ENCODE measurements at regions not wholly inside any gene's neighbourhood (a gene's known extent, or its start where the extent isn't known, plus 50 kb on each side); places are given as distances from the start of the nearest gene placed in this dataset.

- Histone ChIP-seq H3K9me3 (no peaks in the 10 kb centered on the region), H3K4me3 (no peak overlapping the region), H3K27ac (no peak overlapping the region), H3K36me3 (no peaks in the 10 kb centered on the region), H3K4me1 (replicated peaks) (no peaks in the 10 kb centered on the region), H3K27me3 (replicated peaks; ENCODE audit: insufficient read depth) (no peaks in the 10 kb centered on the region)
- intact Hi-C loops (cut with DNase I), result no loop called here
- WGBS, result 93% methylated on average over 6 of the region's 6 CpGs
- no peak for DNase-seq (ENCODE audit: low spot score)
- no peak for TF ChIP-seq POLR2AphosphoS5 (IDR thresholded peaks at IDR 0.05)
- TF ChIP-seq POLR2A (IDR thresholded peaks at IDR 0.05), result no peak
- TF ChIP-seq CTCF (IDR thresholded peaks at IDR 0.05), result no peak
Measured at GRCh38 chr2:105598829-105599698, 145.6 kb upstream of the NCK2 start.

- no peak for TF ChIP-seq CTCF (IDR thresholded peaks at IDR 0.05)
- no peak for TF ChIP-seq POLR2AphosphoS5 (IDR thresholded peaks at IDR 0.05)
- TF ChIP-seq POLR2A (IDR thresholded peaks at IDR 0.05), result no peak
- DNase-seq (ENCODE audit: low spot score), result no peak
- H3K36me3 ChIP-seq, result no peaks in the 10 kb centered on the region
- H3K9me3 ChIP-seq, result no peaks in the 10 kb centered on the region
- H3K4me1 ChIP-seq (replicated peaks), result no peaks in the 10 kb centered on the region
- intact Hi-C loops (cut with DNase I), result no loop called here
- no peak overlapping the region for H3K27ac ChIP-seq
- no peak overlapping the region for H3K4me3 ChIP-seq
- H3K27me3 ChIP-seq (replicated peaks; ENCODE audit: insufficient read depth), result no peaks in the 10 kb centered on the region
- 90% methylated on average over 10 of the region's 10 CpGs for WGBS
Measured at GRCh38 chr2:105597806-105598803, 146.6 kb upstream of the NCK2 start.

- no peak for DNase-seq (ENCODE audit: low spot score)
- Histone ChIP-seq H3K4me1 (replicated peaks) (no peaks in the 10 kb centered on the region), H3K27ac (no peak overlapping the region), H3K9me3 (no peaks in the 10 kb centered on the region), H3K27me3 (replicated peaks; ENCODE audit: insufficient read depth) (no peaks in the 10 kb centered on the region), H3K4me3 (no peak overlapping the region), H3K36me3 (no peaks in the 10 kb centered on the region)
- 96% methylated on average over 15 of the region's 15 CpGs for WGBS
- intact Hi-C loops (cut with DNase I), result no loop called here
- no peak for TF ChIP-seq CTCF (IDR thresholded peaks at IDR 0.05)
- TF ChIP-seq POLR2AphosphoS5 (IDR thresholded peaks at IDR 0.05), result no peak
- no peak for TF ChIP-seq POLR2A (IDR thresholded peaks at IDR 0.05)
Measured at GRCh38 chr2:105597011-105597805, 147.5 kb upstream of the NCK2 start.

GRCh38 chr2:105596411-105596921 lies 148.2 kb upstream of the NCK2 start:
- no peaks in the 10 kb centered on the region for H3K9me3 ChIP-seq
- H3K4me1 ChIP-seq (replicated peaks), result no peaks in the 10 kb centered on the region
- WGBS, result 93% methylated on average over 6 of the region's 6 CpGs
- DNase-seq (ENCODE audit: low spot score), result no peak
- intact Hi-C loops (cut with DNase I), result no loop called here
- no peaks in the 10 kb centered on the region for H3K27me3 ChIP-seq (replicated peaks; ENCODE audit: insufficient read depth)
- H3K27ac ChIP-seq, result no peak overlapping the region
- TF ChIP-seq CTCF (IDR thresholded peaks at IDR 0.05), result no peak
- TF ChIP-seq POLR2AphosphoS5 (IDR thresholded peaks at IDR 0.05), result no peak
- TF ChIP-seq POLR2A (IDR thresholded peaks at IDR 0.05), result no peak
- no peaks in the 10 kb centered on the region for H3K36me3 ChIP-seq
- H3K4me3 ChIP-seq, result no peak overlapping the region
